ENCODE measurements at regions not wholly inside any gene's neighbourhood (a gene's known extent, or its start where the extent isn't known, plus 50 kb on each side); places are given as distances from the start of the nearest gene placed in this dataset.
A peak's percentile ranks its signal among the peaks of the same experiment; 100 is the strongest.

DNA sequence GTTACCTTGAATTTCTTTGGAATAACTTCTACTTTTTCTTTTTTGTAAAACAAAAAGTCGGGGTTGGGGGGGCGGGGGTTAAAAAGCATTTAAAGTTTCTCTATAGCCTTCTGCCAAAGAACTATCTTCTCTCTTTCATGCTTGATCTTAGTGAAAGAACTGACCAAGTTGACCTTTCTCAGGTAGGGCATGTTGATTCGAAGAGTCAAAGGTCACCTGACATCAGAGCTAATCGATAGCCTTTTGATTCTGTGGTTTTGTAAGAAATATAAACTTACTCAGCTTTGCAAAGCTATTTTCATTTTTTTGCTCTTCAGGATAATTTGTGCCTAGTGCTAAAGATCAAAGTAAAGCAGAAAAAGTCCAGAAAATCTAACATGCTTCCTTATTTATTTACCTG is 181.5 kb downstream of the IRS2 start:
- no peak for DNase-seq (ENCODE audit: low read depth in 2 of 3, low spot score in 2 of 3)

GRCh38 chr13:109602356-109602755 is 184.0 kb downstream of the IRS2 start:
- no peak for DNase-seq (ENCODE audit: low read depth in 2 of 3, low spot score in 2 of 3)

DNA sequence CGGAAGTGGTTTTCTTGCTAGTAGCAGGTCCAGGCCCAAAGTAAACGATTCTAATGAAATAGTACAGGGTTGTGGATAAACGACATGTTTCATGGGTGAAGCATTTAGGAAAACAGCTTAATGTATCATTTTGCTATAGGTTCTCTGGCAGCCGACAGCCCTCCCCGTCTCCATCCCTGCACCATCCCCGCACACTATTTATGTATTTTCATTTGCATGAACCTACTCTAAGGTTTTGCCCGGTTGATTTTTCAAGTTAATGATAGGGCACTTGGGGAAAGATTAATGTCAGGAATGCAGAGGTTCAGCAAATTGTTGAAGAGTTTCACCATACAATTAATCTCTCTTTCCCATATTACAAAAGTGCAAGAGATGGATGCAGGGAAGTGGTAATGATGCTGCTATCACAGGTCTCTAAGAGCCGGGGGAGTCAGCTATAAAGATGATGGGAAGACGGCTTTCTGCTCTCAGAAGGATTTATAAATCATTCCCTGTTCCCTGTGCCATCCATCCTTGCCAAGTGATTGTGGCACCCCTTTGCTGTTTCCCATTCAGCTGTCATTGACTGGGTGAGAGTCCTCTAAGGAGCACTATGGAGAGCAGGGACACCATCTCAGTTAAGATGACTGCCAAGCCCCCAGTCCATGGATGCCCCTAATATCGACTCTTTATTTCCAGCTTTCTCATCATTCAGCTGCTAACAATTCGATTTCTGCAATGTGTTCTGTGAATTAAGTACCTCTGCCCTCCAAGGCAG is 186.3 kb downstream of the IRS2 start:
- DNase-seq (ENCODE audit: low read depth in 2 of 3, low spot score in 2 of 3) = no peak

GRCh38 chr13:109595471-109595870 is 190.9 kb downstream of the IRS2 start:
- DNase-seq (ENCODE audit: low read depth in 2 of 3, low spot score in 2 of 3) = no peak

GRCh38 chr13:109593230-109593629 is 193.2 kb downstream of the IRS2 start:
- no peak for DNase-seq (ENCODE audit: low read depth in 2 of 3, low spot score in 2 of 3)

- DNase-seq (ENCODE audit: low read depth in 2 of 3, low spot score in 2 of 3) = no peak
Measured at GRCh38 chr13:109592770-109593169, 193.6 kb downstream of the IRS2 start.

GRCh38 chr13:109587689-109588088 is 198.7 kb downstream of the IRS2 start:
- no peak for DNase-seq (ENCODE audit: low read depth in 2 of 3, low spot score in 2 of 3)

- no peak for DNase-seq (ENCODE audit: low read depth in 2 of 3, low spot score in 2 of 3)
Measured at GRCh38 chr13:109586509-109587346, 199.7 kb downstream of the IRS2 start.

GRCh38 chr13:109584844-109585361 is 201.5 kb downstream of the IRS2 start:
- DNase-seq (ENCODE audit: low read depth in 2 of 3, low spot score in 2 of 3) = no peak

DNA sequence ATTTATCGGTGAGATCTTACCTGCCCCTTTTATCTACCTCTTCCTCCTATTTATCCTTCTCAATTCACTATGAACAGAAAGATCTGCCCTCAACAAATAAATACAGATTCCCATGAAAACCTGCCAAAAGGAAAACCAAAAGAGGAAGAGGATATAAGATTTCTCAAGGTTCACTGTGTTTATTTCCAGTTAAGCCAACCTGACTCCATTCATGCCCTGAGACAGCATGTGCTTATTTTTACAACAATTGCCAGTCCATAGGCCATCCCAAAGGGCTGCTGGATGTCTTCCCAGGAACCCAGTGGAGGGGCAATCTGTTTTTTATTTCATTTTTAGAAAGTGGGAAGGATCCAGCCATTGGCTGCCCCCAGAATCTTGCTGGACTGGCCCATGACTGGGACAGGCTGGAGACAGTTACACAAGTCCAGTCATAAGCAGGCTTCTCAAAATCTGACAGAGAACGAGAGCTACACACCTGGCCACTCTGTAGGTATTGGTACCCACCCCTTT is 209.1 kb downstream of the IRS2 start:
- DNase-seq (ENCODE audit: low read depth in 2 of 3, low spot score in 2 of 3) = no peak

GRCh38 chr13:109576331-109576813 is 210.0 kb downstream of the IRS2 start:
- DNase-seq (ENCODE audit: low read depth in 2 of 3, low spot score in 2 of 3) = no peak

DNA sequence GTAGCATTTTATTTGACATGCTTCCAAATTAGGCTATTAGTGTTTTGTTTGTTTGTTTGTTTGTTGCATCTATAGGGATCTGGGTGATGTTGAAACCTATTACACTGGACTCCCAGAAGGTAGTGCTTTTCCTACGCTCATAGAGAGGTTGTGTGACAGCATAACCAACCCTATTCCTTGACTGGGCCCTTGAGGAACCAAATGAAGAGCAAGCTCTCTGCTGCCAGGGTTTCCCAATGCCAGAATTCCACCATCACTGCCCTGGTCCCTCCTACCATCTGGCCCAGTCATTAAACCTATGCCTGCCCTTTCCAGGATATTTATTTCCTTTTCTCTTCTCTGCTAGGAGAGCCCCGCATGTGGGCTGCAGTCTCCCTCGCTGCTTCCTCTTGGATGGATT is 210.6 kb downstream of the IRS2 start:
- no peak for DNase-seq (ENCODE audit: low read depth in 2 of 3, low spot score in 2 of 3)

- DNase-seq (ENCODE audit: low read depth in 2 of 3, low spot score in 2 of 3) = no peak
Measured at GRCh38 chr13:109572389-109572788, 214.0 kb downstream of the IRS2 start.

DNA sequence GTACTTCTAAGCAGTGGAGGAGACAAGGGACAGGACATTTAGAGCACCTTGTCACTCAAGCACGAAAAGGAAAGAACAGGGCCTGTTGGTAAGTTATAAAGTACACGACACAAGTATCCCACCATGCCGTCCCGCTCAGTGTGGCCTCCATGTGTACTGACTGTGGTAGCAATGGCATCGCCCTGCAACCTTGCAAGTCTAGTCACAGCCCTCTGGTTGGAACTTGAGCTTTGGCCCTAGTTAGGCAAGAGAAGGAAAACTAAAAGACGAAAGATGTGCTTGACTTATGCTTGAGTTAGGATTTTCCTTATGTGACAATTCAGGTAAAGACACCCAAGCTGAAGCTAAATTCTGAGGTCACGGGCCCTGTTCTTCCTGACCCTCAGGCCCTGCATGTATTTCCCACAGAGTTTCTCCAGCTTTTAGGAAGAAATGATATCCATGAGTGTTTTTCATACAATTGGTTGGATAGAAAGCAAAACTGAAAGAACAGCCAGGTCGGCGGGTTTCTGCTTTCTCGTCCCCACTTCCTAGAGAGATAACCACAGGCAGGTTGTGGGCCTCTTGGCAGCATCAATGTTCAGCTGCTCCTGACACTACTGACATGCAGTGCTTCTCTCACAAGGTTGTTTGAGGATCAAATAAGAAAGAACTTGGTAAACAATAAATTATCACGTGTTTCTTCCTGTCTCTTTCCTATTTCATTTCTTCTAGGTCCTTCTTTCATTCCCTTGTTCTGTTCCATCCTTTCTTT is 216.2 kb downstream of the IRS2 start:
- DNase-seq (ENCODE audit: low read depth in 2 of 3, low spot score in 2 of 3) = peak in 2 of 3 donors; percentile 24 to 62

GRCh38 chr13:109568339-109568818 is 218.0 kb downstream of the IRS2 start:
- no peak for DNase-seq (ENCODE audit: low read depth in 2 of 3, low spot score in 2 of 3)

GRCh38 chr13:109567315-109567714 is 219.1 kb downstream of the IRS2 start:
- DNase-seq (ENCODE audit: low read depth in 2 of 3, low spot score in 2 of 3) = no peak

GRCh38 chr13:109565877-109566276 is 220.5 kb downstream of the IRS2 start:
- DNase-seq (ENCODE audit: low read depth in 2 of 3, low spot score in 2 of 3) = no peak

GRCh38 chr13:109548374-109548773 is 238.0 kb downstream of the IRS2 start:
- DNase-seq (ENCODE audit: low read depth in 2 of 3, low spot score in 2 of 3) = no peak

GRCh38 chr13:109547942-109548341 is 238.4 kb downstream of the IRS2 start:
- no peak for DNase-seq (ENCODE audit: low read depth in 2 of 3, low spot score in 2 of 3)

GRCh38 chr13:109545931-109546330 is 240.5 kb downstream of the IRS2 start:
- no peak for DNase-seq (ENCODE audit: low read depth in 2 of 3, low spot score in 2 of 3)

DNA sequence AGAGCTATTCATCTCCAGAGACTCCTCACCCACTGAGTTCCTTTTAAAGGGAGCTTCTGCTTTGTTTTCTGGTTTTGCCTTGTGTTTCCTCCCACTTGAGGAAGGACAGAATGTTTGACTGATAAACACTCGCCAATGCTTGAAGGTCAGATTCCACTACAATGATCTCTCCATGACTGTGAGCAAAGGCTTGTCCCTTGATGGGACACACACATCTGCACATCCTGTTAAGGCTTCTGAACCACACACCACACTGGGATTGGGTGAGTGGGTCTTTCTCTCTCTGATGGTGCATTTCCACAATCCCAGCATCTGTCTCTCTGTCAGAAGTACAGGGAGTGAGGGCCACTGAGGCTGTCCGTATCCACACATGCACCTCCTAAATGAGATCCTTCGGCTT is 245.3 kb downstream of the IRS2 start:
- DNase-seq (ENCODE audit: low read depth in 2 of 3, low spot score in 2 of 3) = no peak

Data from hematopoietic multipotent progenitor cell (in vitro differentiated cells).